Mammary epithelial cell (primary cell): ENCODE measurements at regions not wholly inside any gene's neighbourhood (a gene's known extent, or its start where the extent isn't known, plus 50 kb on each side); places are given as distances from the start of the nearest gene placed in this dataset.

Source experiments
- CTCF ChIP-seq, 2 donors: IDR thresholded peaks in 1 of 2; conservative IDR thresholded peaks in 1 of 2; 2 replicates each; pipeline ENCODE4 v1.5.1; 2011 to 2012; ENCODE audit warnings: inconsistent platforms in 2 of 2, low read length in 2 of 2, mild to moderate bottlenecking in 2 of 2, control low read depth in 1 of 2, low read depth in 1 of 2; ENCODE audit not compliant: insufficient read depth in 1 of 2; ENCODE audit errors: extremely low read depth in 1 of 2
- EZH2 ChIP-seq: IDR thresholded peaks from 2 replicates; pipeline ENCODE4 v1.6.1; 2012; ENCODE audit warnings: low read length, inconsistent platforms, borderline replicate concordance

GRCh38 chr18:45139478-45139877 is 458.8 kb downstream of the SETBP1 start:
- no peak for TF ChIP-seq CTCF (conservative IDR thresholded peaks at IDR 0.05 in 1 of 2, IDR thresholded peaks at IDR 0.05 in 1 of 2; ENCODE audit: extremely low read depth in 1 of 2, insufficient read depth in 1 of 2, low read depth in 1 of 2, low read length in 2 of 2)
- no peak for TF ChIP-seq EZH2
